GM12891 (cell line): ENCODE measurements at regions not wholly inside any gene's neighbourhood (a gene's known extent, or its start where the extent isn't known, plus 50 kb on each side); places are given as distances from the start of the nearest gene placed in this dataset.

Source experiments
- PAX5 ChIP-seq: IDR thresholded peaks from 2 replicates; pipeline ENCODE4 v1.6.1; 2011; ENCODE audit warnings: low read length, moderate library complexity, mild to moderate bottlenecking; ENCODE audit not compliant: insufficient read depth, severe bottlenecking
- POLR2A ChIP-seq: IDR thresholded peaks from 2 replicates; pipeline ENCODE4 v1.6.1; 2011; ENCODE audit warnings: low read depth, low read length, control low read depth
- POLR2AphosphoS5 ChIP-seq: IDR thresholded peaks from 2 replicates; pipeline ENCODE4 v1.6.1; 2011; ENCODE audit warnings: low read depth, low read length, control low read depth
- TAF1 ChIP-seq: IDR thresholded peaks from 2 replicates; pipeline ENCODE4 v1.6.1; 2011; ENCODE audit warnings: low read depth, low read length, control low read depth

- no peak for TF ChIP-seq TAF1
- TF ChIP-seq POLR2AphosphoS5 = no peak
- no peak for TF ChIP-seq POLR2A
- no peak for TF ChIP-seq PAX5
Observed at GRCh38 chr21:41076064-41076463, 91.9 kb upstream of the BACE2 start.
